ENCODE measurements at regions not wholly inside any gene's neighbourhood (a gene's known extent, or its start where the extent isn't known, plus 50 kb on each side); places are given as distances from the start of the nearest gene placed in this dataset.

DNA sequence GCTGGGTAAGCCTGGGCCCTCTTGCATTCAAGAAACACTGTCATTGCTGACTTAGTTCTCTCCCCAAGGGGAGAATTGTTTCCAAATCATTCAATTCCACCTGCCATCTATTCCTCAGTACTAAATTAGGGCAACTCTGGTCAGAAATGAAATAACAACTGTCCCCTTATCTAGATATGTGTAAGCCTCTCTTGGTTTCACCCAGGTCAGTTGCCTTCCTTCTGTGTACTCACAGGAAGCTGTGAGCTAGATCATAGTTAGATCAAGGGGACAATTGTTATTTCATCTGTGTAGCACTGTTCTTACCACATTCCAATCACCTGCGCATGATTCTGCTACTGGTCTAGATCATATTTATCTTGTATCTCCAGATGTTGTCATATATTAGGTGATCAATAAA is 483.0 kb upstream of the SORCS1 start:
- no peak for FAIRE-seq
- DNase-seq (ENCODE audit: insufficient read length, low spot score), result no peak

DNA sequence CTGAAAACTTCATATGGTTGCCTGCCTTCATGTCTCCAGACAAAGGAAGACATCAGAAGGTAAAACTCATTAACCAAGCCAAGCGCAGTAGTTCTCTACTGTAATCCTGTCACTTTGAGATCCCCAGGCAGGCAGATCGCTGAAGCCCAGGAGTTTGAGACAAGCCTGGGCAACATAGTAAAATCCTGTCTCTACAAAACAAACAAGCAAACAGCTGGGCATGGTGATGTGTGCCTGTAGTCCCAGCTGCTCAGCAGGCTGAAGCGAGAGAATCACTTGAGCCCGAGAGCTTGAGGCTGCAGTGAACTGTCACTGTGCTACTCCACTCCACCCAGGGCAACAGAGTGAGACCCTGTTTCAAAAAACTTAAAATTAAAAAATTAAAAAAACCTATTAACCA is 467.4 kb upstream of the SORCS1 start:
- no peak for FAIRE-seq
- no peak for DNase-seq (ENCODE audit: insufficient read length, low spot score)

GRCh38 chr10:107626862-107627261 is 462.4 kb upstream of the SORCS1 start:
- FAIRE-seq, result no peak
- no peak for DNase-seq (ENCODE audit: insufficient read length, low spot score)

DNA sequence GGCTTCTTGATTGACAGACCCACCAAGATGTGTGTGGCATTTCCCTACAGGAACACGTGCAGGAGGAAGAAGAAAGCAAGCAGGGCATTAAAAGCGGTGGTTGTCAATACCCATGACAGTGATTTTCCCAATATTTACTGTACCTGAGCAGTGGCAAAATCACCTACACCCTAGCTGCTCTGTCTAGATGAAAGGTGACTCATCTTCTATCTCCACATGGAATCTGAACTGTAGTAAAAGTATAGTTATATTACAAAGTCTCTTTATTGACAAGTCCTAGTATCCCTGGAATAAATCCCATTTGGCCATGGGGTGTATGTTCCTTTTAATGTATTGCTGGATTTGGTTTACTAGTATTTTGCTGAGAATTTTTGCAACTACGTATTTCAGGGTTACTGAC is 458.8 kb upstream of the SORCS1 start:
- no peak for DNase-seq (ENCODE audit: insufficient read length, low spot score)
- no peak for FAIRE-seq

GRCh38 chr10:107619139-107619538 is 454.6 kb upstream of the SORCS1 start:
- FAIRE-seq, result no peak
- DNase-seq (ENCODE audit: insufficient read length, low spot score), result no peak

DNA sequence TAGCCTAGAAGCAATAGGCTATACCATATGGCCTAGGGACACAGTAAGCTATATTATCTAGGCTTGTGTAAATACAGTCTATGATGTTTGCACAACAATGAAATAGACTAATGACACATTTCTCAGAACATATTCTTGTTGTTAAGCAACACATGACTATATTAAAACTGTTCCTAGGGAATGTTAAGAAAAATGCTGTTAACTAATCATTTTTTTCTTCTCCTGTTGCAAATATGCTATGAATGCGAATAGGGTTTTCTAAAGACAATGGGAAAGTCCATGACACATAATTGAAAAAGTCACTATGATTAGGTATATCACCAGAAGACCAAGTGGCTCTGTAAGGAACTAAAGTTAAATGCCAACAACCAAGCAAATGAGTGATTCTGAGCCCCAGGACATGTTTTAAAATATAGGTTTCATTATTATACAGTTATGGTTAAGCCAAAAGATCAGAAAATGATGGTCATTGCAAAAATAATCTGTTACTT is 454.0 kb upstream of the SORCS1 start:
- DNase-seq (ENCODE audit: insufficient read length, low spot score) (no peak), FAIRE-seq (no peak)

DNA sequence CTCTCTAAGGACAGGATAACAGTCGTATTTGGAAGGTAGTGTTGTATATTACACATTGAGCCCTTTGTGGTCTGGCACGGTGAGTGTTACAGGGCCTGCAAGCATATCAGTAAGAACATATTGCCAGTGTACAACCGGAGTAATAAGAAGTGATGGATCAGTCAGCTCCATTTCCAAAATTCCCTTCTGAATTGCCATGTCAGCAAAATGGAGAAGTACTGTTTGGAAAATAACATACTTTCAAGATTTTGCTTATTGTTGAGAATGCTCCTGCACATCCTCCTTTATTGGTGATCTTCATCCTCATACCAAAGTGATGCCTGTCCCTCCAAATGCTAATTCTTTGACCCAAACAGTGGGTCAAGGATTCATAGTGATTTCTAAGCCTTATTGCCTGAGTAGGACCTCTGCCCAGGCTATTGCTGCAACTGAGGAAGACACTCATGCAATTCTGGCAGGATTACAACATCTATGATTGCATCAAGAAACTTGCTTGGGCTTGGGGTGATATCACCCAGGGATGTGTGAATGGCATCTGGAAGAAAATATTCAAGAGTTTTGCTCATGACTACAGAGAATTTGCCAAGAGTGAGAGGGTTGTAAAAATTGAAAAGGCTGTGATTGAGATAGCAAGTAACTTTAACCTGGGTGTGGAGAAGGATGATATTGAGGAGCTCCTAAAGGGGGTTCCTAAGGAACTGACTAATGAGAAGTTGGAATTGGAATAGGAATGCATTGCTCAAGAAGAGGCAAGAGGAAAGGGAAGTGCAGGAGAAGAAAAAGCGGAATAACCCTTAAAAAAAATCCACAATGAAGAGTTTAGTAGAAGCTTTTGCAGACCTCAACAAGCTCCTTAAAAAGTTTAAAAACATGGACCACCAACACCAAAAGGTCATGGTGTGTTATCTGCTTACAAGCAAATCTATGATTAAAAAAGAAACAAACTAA is 452.2 kb upstream of the SORCS1 start:
- DNase-seq (ENCODE audit: insufficient read length, low spot score) (no peak), FAIRE-seq (no peak)

GRCh38 chr10:107616031-107616430 is 451.5 kb upstream of the SORCS1 start:
- DNase-seq (ENCODE audit: insufficient read length, low spot score) (no peak), FAIRE-seq (no peak)

GRCh38 chr10:107614939-107615685 is 450.6 kb upstream of the SORCS1 start:
- DNase-seq (ENCODE audit: insufficient read length, low spot score) (no peak), FAIRE-seq (no peak)

DNA sequence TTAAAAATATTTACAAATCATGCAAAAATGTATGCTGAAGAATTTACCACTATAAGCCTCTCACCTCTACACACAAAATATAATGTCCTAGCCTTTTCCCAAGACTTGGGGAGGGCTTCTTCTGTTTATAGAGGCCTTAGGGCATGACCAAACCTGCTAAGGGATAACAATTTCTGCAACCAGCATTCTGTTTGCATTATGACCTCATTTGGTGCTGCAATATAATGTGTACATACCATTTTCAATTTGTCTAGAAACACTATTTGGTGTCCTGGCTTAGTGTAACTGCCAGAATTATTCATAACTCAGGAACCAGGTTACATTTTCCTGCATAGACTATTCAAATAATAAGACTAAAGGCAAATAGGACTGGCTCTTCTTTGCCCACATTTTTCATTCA is 446.6 kb upstream of the SORCS1 start:
- DNase-seq (ENCODE audit: insufficient read length, low spot score) (no peak), FAIRE-seq (no peak)

GRCh38 chr10:107589081-107589480 is 424.6 kb upstream of the SORCS1 start:
- FAIRE-seq, result no peak
- no peak for DNase-seq (ENCODE audit: insufficient read length, low spot score)

DNA sequence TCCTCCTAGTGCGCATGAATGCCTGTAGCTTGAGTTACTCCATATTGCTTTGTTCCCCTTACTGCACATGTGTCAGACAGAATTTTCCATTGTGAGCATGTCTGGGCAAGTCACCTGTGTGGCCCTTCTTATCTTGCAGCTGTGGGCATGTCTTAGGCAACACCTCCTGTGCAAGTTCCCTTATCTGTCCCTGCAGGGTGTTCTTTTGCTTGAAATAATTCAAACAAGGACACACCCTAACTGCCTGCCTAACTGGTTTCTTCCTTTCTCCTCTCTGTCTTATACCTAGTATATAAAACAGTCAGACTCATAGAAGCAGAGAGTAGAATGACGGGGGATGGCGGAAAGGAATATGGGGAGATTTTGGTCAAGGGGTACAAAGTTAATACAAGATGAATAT is 421.1 kb upstream of the SORCS1 start:
- FAIRE-seq, result no peak
- no peak for DNase-seq (ENCODE audit: insufficient read length, low spot score)

GRCh38 chr10:107583974-107584373 is 419.5 kb upstream of the SORCS1 start:
- no peak for FAIRE-seq
- no peak for DNase-seq (ENCODE audit: insufficient read length, low spot score)

DNA sequence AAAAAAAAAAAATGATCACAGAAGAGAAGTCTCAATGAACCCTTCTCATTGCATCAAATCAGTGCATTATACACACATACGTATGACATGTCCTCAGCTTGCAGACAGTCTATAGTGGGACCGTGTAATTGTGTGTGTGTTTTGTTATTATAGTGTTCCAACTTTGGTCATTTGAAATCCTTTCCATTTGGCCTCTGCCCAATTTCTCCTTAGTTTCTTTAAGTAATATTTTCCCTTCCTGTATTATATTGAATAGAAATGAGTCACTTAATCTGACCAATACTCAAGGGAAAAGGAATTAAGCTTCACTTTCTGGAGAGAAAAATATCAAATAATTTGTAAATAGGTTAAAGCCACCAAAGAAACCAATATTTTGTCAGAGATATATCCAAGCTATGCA is 415.5 kb upstream of the SORCS1 start:
- no peak for DNase-seq (ENCODE audit: insufficient read length, low spot score)
- FAIRE-seq, result no peak

DNA sequence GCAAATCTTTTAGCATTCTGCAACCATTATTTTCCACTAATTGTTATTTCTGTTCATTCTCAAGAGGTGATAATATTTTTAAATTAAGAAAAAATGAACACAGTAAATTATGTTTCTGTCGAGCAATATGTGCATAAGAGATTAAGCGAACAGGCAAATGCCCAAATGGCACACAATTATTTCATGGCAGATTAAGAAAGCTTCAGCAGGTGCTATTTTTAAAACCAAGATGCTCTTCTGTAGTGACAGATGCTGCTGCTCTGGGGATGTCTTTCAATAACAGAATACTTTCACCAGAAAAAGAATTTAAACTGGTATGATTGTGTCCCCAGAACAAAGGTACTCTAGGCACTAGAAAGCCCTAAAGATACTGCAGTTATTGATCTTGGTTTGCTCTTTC is 412.7 kb upstream of the SORCS1 start:
- DNase-seq (ENCODE audit: insufficient read length, low spot score) (no peak), FAIRE-seq (no peak)

DNA sequence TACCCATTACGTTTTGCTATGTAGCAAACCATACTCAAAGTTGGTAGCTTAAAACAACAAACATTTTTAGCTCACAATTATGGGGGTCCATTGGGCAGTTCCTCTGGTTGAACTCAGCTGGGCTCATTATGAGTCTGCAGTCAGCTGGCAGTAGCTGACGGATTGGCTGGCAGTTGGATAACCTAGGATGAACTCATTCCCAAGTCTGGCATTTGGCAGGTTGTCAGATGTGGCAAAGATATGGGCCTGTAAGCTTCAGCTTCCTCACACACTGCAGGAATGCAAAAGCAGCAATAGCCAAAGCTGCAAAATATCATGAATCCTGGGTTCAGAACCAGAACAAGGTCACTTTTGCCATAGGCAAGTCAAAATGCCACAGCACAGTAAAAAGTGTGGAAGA is 412.2 kb upstream of the SORCS1 start:
- FAIRE-seq (no peak), DNase-seq (ENCODE audit: insufficient read length, low spot score) (no peak)

DNA sequence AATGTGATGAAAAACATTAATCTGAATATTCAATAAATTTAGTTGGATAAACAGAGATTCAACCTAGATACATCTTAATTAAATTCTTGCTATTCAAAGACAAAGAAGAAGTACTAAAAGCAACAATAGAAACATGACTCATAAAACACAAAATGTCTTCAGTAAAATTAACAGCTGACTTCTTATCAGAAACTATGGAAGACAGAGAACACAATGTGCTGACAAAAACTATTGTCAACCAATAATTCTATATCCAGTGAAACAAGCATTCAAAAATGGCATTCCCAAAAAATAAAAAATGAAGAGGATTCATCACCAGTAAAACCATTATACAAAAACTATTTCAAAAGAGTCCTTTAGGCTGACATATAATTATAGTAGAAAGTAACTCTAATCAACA is 400.5 kb upstream of the SORCS1 start:
- FAIRE-seq (no peak), DNase-seq (ENCODE audit: insufficient read length, low spot score) (no peak)

DNA sequence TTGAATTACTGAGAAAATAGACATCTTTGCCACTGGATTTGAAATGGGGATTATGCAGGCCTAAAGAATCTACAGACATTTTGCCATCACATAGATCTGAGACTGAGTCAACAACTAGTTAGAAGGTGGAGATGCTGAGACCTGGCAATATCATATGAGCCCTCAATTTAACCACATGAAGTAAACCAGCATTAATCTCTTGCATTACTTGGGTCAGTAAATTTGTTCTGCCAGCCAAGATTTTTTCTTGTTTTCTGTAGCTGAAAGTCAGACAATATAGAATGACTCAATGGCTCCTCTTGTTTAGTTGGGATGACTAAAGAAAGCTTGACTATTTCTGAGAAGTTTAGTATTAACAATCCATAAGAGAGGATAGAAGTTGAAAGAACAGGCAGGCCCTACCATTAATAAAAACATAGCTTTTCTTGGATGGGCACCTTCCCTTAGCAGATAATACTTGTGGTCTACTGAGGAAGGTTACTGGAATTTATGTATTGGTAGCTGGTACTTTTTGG is 396.7 kb upstream of the SORCS1 start:
- DNase-seq (ENCODE audit: insufficient read length, low spot score) (no peak), FAIRE-seq (no peak)

- FAIRE-seq, result no peak
- no peak for DNase-seq (ENCODE audit: insufficient read length, low spot score)
Observed at GRCh38 chr10:107557916-107558315, 393.4 kb upstream of the SORCS1 start.

GRCh38 chr10:107554333-107554732 is 389.8 kb upstream of the SORCS1 start:
- DNase-seq (ENCODE audit: insufficient read length, low spot score) (no peak), FAIRE-seq (no peak)

DNA sequence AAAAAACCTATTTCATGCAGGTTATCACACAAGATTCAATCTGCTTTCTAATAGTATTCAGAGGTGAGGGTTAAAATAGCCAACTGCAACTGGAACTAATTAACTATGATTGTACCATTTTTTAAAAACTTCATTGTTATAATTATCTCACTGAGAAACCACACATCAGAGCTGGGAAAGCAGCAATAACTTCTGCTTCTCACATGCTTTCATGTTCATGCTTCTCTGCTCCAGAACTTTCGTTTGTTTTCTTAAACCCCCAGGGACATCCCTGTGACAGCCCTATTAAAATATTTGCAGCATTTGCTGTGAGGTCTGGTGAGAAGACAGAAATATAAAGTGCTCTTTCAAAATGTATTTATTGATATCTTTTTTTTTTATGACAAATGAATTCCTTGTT is 389.0 kb upstream of the SORCS1 start:
- FAIRE-seq (no peak), DNase-seq (ENCODE audit: insufficient read length, low spot score) (no peak)

GRCh38 chr10:107552963-107553362 is 388.5 kb upstream of the SORCS1 start:
- FAIRE-seq (no peak), DNase-seq (ENCODE audit: insufficient read length, low spot score) (no peak)

Measured in GM19239 (cell line).